PFSK-1 (cell line): ENCODE measurements at regions not wholly inside any gene's neighbourhood (a gene's known extent, or its start where the extent isn't known, plus 50 kb on each side); places are given as distances from the start of the nearest gene placed in this dataset.

Source experiments
- POLR2AphosphoS5 ChIP-seq: IDR thresholded peaks from 2 replicates; pipeline ENCODE4 v1.6.1; 2012; ENCODE audit warnings: low read depth, mild to moderate bottlenecking, control low read depth, low read length, moderate library complexity
- REST ChIP-seq, 2 experiments: IDR thresholded peaks; 2 replicates each; pipeline versions ENCODE4 v1.6.1 to v1.8.0; 2011 to 2012; ENCODE audit warnings: low read depth in 2 of 2, low read length in 2 of 2, control low read depth in 1 of 2, inconsistent platforms in 1 of 2, mild to moderate bottlenecking in 1 of 2, moderate library complexity in 1 of 2; ENCODE audit not compliant: insufficient read depth in 1 of 2
- SIN3A ChIP-seq: IDR thresholded peaks from 2 replicates; pipeline ENCODE4 v1.6.1; 2012; ENCODE audit warnings: mild to moderate bottlenecking, low read length, moderate library complexity, borderline replicate concordance; ENCODE audit not compliant: insufficient read depth
- TAF1 ChIP-seq: IDR thresholded peaks from 2 replicates; pipeline ENCODE4 v1.6.1; 2012; ENCODE audit warnings: low read length, control low read depth, borderline replicate concordance; ENCODE audit not compliant: insufficient read depth

- TF ChIP-seq TAF1 = no peak
- TF ChIP-seq REST (IDR thresholded peaks at IDR 0.05; ENCODE audit: insufficient read depth in 1 of 2, low read depth in 2 of 2, low read length in 2 of 2) = no peak
- TF ChIP-seq POLR2AphosphoS5 = no peak
- TF ChIP-seq SIN3A = no peak
Measured at GRCh38 chr5:92519811-92520632, 1061.0 kb downstream of the NR2F1-AS1 start.
